ENCODE measurements at regions not wholly inside any gene's neighbourhood (a gene's known extent, or its start where the extent isn't known, plus 50 kb on each side); places are given as distances from the start of the nearest gene placed in this dataset.
"Not testable (repeated sequence)": the region's sequence is repeated elsewhere in the genome, so short reads cannot be mapped to it uniquely, and the experiment has no call there.

DNA sequence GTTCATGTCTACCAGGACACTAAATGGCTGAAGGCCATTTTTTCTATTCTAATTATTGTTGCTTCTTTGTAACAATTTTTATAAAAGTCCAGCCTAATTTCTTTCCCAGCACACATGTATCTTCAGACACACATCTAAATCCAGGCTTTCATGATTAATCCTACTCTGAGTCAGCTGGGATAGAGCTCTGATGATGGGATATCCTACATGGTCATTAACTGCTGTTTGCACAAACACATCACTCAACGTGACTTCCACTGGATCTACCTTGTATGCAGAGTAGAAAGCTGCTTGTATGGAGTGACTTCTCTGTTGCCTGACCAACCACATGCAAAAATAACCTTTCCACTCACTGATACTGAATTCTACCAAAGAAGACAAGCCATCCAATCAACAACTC lies 260.9 kb downstream of the AHR start:
- no peak for DNase-seq

DNA sequence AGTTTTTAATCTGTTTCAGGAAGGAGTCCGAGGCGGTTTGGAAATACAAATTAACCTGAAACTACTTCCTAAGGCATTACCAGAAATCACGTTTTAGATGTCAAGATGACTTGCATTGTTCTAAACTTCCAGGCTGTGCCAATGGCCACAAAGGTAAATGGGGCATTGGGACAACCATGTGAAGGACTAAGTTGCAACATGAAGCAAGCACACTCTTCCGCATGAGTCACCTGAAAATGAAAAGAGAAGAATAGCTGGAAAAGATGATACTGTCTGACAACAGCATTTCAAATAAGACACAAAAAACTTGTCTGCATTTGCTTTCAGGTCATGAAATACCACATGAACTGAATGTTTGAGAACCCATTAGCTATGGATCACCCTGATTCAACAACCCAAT lies 262.1 kb downstream of the AHR start:
- no peak for DNase-seq

GRCh38 chr7:17560966-17561365 lies 262.5 kb downstream of the AHR start:
- no peak for DNase-seq

GRCh38 chr7:17564678-17565212 lies 266.3 kb downstream of the AHR start:
- DNase-seq = no peak

GRCh38 chr7:17580141-17580540 lies 281.7 kb downstream of the AHR start:
- no peak for DNase-seq

GRCh38 chr7:17580856-17581255 lies 282.4 kb downstream of the AHR start:
- DNase-seq = no peak

DNA sequence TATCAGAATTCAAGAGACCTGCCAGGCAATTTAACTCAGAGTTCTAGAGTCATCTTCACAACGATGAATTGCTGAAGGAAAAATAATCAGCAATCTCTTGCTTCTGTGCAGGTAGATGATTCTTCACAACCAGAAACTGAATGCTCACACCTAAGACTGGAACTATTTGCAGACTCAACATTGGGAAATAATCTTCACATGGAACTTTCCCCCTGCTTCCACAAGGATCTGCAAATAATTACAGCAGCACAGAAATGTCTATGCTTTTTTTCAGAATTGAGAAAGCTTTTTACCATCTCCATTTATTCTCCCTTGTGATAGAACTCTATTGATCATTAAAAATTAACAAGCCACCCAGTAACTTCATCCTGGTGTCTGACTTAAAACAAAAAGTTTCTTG lies 282.8 kb downstream of the AHR start:
- DNase-seq = no peak

GRCh38 chr7:17582696-17583095 lies 284.2 kb downstream of the AHR start:
- DNase-seq = not testable (repeated sequence)

DNA sequence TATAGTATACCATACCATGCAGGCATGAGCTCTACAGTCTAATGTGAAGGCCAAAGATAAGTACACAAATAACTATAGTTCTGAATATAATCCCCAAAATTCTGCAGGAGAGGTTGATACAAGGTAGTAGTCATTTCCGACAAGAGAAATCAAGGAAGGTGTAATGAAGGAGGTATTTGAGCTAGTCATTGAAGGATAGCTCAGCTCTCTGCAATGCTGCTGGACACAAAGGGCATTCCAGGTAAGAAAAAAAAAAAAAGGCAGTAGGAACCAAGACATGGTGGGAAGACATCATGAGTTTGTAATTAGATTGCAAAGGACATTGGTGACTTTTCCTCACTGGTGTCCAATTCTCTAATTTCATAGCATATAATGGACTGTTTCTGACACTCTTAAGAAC lies 285.3 kb downstream of the AHR start:
- no peak for DNase-seq

DNA sequence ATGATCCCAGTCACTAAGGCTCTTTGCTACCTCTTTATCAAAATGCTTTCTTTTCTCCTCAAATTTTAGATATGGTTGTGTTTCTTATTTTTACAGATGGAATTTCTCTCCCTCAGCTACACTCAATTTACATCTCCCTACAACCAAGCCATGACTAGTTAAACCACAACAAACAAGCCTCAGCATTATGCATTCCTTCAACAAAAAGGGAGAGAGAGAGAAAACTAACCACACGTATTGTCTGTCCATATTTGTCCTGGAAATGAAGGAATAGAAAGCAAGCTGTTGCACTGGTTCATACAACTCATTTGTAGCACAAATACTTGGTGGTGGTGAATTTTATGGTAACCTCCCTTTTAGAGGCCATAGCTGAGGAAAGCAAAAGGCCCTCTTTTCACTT lies 286.4 kb downstream of the AHR start:
- no peak for DNase-seq

GRCh38 chr7:17586711-17587110 lies 288.3 kb downstream of the AHR start:
- no peak for DNase-seq

DNA sequence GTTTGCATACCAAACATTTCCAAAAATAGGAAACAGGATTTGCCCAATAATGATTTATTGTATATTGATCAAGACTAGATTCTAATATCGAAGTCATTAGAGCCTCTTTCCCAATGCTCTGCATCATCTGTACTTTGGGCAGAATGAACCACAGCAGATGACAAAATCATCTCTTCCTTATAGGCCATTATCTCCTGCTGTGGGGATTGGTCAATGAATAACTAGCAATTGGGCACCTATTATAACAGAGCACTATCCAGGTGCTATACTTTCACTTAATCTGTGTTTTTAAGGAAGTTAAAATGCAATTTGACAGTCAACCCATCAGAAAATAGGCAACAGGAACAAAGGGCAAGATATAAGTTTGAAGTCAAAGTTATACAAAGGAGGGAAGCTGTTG lies 290.3 kb downstream of the AHR start:
- DNase-seq = no peak

- DNase-seq = no peak
These were observed 291.2 kb downstream of the AHR start for GRCh38 chr7:17589671-17590070.

GRCh38 chr7:17590221-17590620 lies 291.8 kb downstream of the AHR start:
- no peak for DNase-seq

DNA sequence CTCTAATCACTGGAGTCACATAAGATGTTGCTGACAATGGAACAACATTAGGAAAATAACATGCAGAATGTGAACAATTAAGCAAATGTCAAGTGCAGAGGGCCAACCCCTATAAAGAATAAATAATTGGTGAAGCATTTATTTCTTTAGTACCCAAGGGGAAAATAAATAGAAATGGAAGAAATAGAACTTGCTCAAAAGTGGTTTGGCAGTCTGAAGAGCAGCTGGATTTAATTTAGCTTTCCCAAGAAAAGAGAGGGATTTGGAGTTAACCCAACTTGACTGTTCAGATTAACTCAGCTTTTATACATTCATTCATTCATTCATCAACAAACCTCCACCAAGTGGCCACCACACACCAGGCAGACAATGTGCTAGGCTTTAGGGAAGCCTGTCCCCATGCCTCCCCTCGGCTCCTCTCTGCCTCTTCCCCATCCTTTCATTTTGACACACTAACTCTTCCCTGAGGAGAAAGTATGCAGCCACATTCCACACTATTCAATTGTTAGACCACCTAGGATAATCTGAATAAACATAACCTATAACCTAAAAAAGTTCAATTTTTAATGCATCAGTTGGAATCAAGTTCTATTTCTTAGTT lies 295.5 kb downstream of the AHR start:
- no peak for DNase-seq

- no peak for DNase-seq
These were observed 297.1 kb downstream of the AHR start for GRCh38 chr7:17595546-17595945.

GRCh38 chr7:17598305-17598704 lies 299.9 kb downstream of the AHR start:
- no peak for DNase-seq

DNA sequence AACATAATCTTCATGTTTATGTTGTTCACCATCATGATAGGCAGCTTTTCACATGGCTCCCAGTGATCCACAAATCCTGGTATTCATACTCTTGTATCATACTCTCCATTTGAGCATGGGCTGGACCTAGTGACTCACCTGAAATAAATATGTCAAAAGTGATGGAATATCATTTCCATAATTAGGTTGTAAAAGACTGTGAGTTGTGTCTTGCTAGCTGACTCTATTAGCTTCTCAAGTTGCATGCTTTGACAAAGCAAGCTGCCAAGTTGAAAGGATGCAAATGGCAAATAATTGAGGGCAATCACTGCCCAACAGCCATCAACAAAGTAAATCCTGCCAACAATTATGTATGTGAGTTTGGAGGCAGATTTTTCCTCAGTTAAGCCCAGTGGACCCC lies 300.4 kb downstream of the AHR start:
- DNase-seq = no peak

DNA sequence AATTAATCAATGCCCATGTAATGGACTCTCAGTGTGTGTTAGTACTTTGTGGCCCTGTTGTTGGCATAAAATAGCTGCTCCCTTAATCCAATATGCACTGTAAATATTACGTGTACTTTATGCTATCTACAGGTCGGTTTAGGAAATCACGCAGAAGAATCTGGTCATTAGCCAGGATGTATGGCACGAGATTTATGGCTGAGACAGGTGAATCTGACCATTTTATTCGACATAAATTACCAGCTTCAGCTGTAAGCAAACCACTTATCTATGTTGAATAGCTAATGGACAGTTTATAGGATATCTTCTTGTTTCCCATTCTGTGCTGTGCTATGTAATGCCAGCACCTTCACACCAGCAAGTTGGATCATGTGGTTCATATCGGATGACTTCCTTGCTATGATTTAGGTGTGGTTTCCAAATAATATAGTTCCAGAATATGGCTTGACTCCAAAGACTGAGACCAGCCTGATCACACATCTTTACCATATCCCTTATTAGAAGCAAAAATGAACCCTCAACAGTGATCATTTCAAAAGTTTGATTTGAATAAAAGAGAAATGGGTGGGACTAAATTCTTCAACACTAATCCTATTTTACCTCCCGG lies 301.4 kb downstream of the AHR start:
- no peak for DNase-seq

DNA sequence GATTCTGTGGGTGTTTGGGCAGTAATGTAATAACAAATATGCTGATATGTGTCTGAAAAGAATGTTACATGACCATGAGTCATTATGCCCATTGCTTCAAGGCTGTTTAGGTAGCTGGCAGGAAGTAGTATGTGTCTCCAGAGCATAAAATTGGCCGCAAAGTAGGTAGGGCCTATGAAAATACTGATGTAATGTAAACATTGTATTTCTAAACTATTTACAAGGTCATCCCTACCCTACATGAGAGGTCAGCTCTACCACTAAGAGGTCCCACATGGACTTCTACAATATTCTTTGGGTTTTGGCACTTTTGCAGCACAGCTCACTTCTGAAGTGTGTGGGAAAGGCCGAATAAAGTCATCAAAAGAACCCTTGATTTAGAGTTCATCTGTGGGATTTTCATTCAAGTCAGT lies 301.9 kb downstream of the AHR start:
- DNase-seq = no peak

DNA sequence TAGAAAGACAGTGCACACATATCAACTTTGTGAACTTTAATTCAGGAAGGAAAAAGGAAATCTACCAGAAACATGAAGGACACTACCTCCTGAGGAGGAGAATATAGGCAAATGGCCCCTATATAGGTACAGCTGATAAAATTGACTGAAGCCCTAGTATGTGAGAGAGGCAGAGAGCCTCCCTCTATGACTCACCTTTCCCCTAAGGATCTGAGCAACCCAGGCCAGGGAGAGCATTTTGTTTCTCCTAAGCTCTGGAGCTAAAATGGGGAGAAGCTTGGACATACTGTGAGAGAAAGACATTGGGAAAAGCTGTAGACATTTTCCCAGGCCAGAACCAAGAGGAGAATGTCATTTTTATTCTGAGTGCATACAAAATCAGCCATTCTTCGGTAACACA lies 303.5 kb downstream of the AHR start:
- DNase-seq = no peak

DNA sequence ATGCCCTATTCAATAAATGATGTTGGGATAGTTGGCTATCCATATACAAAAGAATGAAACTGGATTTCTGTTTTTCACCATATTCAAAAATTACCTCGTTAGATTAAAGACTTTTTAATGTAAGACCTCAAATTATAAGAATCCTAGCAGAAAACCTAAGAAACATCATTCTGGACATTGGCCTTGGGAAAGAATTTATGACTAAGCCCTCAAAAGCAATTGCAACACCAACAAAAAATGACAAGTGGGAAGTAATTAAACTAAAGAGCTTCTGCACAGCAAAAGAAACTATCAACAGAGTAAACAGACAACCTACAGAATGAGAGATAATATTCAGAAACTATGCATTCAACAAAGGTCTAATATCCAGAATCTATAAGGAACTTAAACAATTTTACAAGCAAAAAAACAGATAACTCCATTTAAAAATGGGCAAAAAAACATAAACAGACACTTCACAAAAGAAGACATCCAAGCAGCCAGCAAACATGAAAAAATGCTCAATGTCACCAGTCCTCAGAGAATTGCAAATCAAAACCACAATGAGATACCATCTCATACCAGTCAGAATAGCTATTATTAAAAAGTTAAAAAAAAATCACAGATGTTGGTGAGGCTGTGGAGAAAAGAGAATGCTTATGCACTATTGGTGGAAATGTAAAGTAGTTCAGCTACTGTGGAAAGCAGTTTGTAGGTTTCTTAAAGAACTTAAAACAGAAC lies 309.8 kb downstream of the AHR start:
- DNase-seq = no peak

GRCh38 chr7:17611611-17612010 lies 313.2 kb downstream of the AHR start:
- no peak for DNase-seq

DNA sequence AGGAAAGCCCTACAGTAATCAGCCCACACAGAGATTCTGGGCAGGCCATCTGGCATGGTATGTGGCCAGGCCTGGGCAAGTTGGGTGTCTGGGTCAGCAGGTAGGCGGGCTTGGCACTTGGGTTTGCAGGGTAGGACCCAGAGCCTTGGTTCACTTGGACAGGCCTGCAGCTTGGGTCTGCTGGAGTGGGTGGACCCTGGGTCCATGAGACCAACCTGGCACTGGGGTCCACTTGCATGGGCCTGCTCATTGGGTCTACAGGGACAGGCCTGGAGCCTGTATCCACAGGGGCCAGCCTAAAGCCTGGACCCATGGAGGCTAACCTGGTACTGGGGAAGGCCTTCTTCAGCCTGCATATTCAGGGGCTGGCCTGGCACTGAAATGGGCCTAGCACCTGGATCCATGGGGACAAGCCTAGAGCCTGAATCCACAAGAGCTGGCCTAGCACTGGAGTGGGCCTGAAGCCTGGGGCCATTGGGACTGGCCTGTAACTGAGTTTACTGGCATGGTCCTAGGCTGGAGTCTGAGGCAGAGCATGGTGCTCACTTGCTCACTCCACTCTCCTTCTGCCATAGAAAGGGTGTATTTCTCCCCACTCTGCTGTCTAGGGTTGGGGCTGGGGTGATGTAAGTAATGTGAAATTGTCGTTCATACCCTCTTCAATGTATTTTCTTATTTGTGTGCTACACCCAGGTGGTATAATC lies 315.0 kb downstream of the AHR start:
- DNase-seq = no peak

All from NCI-H187 treated with DMSO at 0.1 percent for 48 hours (cell line).